CD8-positive, alpha-beta memory T cell (primary cell): ENCODE measurements at regions not wholly inside any gene's neighbourhood (a gene's known extent, or its start where the extent isn't known, plus 50 kb on each side); places are given as distances from the start of the nearest gene placed in this dataset.

Experiments
- CTCF ChIA-PET: fragments of 350-600 bp; sonication (Branson Sonifier 250); formaldehyde crosslinking; loops from one replicate; lab custom pipeline; 2021; ENCODE audit warnings: antibody characterized with exemption; lab: Charles Lee
- POLR2A ChIA-PET: fragments of 350-600 bp; sonication (Branson Sonifier 250); formaldehyde crosslinking; loops from one replicate; lab custom pipeline; 2021; ENCODE audit warnings: antibody characterized with exemption; lab: Charles Lee
- DNase-seq, 5 donors: peaks; one replicate each; pipeline versions ENCODE4 v3.0.0 to v3.0.0-alpha.2; 2020 to 2022; ENCODE audit warnings: mixed read lengths in 1 of 5
- H3K27ac ChIP-seq: one replicate; pipeline ENCODE4 v1.7.0; 2013; ENCODE audit warnings: low read depth, mild to moderate bottlenecking, low read length, moderate library complexity
- H3K27me3 ChIP-seq: 2 replicates; pipeline ENCODE4 v1.7.0; 2013; ENCODE audit warnings: low read length, mild to moderate bottlenecking; ENCODE audit not compliant: insufficient read depth, poor library complexity, severe bottlenecking
- H3K36me3 ChIP-seq: 2 replicates; pipeline ENCODE4 v1.7.0; 2013; ENCODE audit warnings: mild to moderate bottlenecking, low read length, moderate library complexity; ENCODE audit not compliant: insufficient read depth
- H3K4me1 ChIP-seq: 2 replicates; pipeline ENCODE4 v1.7.0; 2013; ENCODE audit warnings: mild to moderate bottlenecking, low read length, moderate library complexity; ENCODE audit not compliant: insufficient read depth
- H3K4me3 ChIP-seq: 2 replicates; pipeline ENCODE4 v1.7.0; 2013; ENCODE audit warnings: mild to moderate bottlenecking, low read length
- H3K9me3 ChIP-seq: 2 replicates; pipeline ENCODE4 v1.7.0; 2013; ENCODE audit warnings: mild to moderate bottlenecking, low read length
- H3K27ac Mint-ChIP-seq, 8 donors: one replicate each; pipeline ENCODE4 v1.8.0; 2020 to 2021; ENCODE audit warnings: mixed read lengths in 8 of 8, mild to moderate bottlenecking in 6 of 8, inconsistent platforms in 3 of 8, moderate library complexity in 3 of 8
- H3K27me3 Mint-ChIP-seq, 2 donors: one replicate each; pipeline ENCODE4 v1.8.0; 2020 to 2021; ENCODE audit warnings: mixed read lengths in 2 of 2, mild to moderate bottlenecking in 1 of 2, moderate library complexity in 1 of 2
- H3K36me3 Mint-ChIP-seq, 3 donors: one replicate each; pipeline ENCODE4 v1.8.0; 2020 to 2021; ENCODE audit warnings: mixed read lengths in 3 of 3, inconsistent platforms in 1 of 3, mild to moderate bottlenecking in 1 of 3
- H3K4me1 Mint-ChIP-seq, 3 donors: one replicate each; pipeline ENCODE4 v1.8.0; 2020 to 2021; ENCODE audit warnings: mixed read lengths in 3 of 3, inconsistent platforms in 1 of 3, mild to moderate bottlenecking in 1 of 3
- H3K4me3 Mint-ChIP-seq, 7 donors: one replicate each; pipeline ENCODE4 v1.8.0; 2020 to 2021; ENCODE audit warnings: mixed read lengths in 7 of 7, mild to moderate bottlenecking in 6 of 7, moderate library complexity in 4 of 7, inconsistent platforms in 2 of 7
- H3K9me3 Mint-ChIP-seq, 5 donors: one replicate each; pipeline ENCODE4 v1.8.0; 2020 to 2022; ENCODE audit warnings: mixed read lengths in 5 of 5, mild to moderate bottlenecking in 3 of 5, moderate library complexity in 2 of 5, inconsistent platforms in 1 of 5

DNA sequence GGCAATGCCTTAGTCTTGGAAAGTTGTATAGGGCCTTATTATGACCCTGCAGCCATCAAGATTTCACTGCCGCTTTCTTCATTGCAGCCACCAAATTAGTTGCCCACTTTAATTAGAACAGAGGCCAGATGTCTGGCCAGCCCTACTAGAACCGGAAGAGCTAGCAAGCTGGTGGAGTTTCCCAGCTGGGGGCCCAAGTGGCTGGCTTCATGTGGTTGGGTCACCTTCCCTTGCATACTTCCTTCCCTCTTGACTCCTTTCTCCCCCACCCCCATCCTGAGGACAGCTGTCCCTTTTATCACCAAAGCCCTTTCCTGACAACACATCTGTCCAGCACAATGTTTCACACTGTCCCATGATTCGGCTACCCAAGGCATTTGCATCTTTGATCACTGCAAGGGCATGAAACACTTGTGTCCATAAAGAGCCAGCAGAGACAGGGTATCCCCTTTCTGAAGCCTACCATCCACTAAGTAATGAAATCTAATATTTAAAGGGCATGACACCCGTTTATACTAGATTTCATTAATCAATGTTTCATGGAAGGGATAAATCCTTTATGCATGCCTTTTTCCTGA, 187.2 kb downstream of the BCL11A start:
- POLR2A ChIA-PET = no interaction called here
- H3K4me3 Mint-ChIP-seq = no peak overlapping the region
- H3K9me3 Mint-ChIP-seq = peaks cover 0 to 3% (median 0%) of the 10 kb centered on the region in 5 donors
- H3K9me3 ChIP-seq = no peaks in the 10 kb centered on the region
- no peaks in the 10 kb centered on the region for H3K4me1 Mint-ChIP-seq
- H3K27ac ChIP-seq = no peak overlapping the region
- H3K27ac Mint-ChIP-seq = no peak overlapping the region
- no peaks in the 10 kb centered on the region for H3K36me3 ChIP-seq
- no peaks in the 10 kb centered on the region for H3K27me3 ChIP-seq
- H3K4me1 ChIP-seq = no peaks in the 10 kb centered on the region
- no peak for DNase-seq
- H3K4me3 ChIP-seq = no peak overlapping the region
- CTCF ChIA-PET = no interaction called here
- no peaks in the 10 kb centered on the region for H3K36me3 Mint-ChIP-seq
- H3K27me3 Mint-ChIP-seq = peaks cover 0 to 5% of the 10 kb centered on the region in 2 donors

DNA sequence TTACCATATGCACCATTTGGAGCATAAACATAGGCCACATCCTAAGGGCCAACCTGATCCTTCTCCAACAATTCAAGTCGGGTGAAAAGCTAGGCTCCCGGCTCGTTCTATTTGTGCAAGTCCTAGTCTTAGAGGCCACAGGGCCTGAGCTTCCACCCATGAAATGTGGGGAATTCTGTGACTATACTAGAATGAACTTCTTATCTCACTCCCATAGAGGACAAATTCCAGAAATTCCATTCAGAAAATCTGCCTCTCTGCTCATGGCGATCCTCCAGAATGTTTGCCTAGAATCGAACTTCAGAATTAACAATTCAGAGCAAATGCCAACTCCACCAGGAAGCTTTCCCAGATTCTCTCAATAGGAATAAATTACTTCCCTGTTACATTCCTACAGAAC, 187.9 kb downstream of the BCL11A start:
- no peak overlapping the region for H3K27ac ChIP-seq
- no peaks in the 10 kb centered on the region for H3K9me3 ChIP-seq
- H3K9me3 Mint-ChIP-seq = peaks cover 0 to 3% (median 0%) of the 10 kb centered on the region in 5 donors
- no peak overlapping the region for H3K27ac Mint-ChIP-seq
- H3K4me1 Mint-ChIP-seq = no peaks in the 10 kb centered on the region
- CTCF ChIA-PET = no interaction called here
- no peaks in the 10 kb centered on the region for H3K36me3 ChIP-seq
- no peaks in the 10 kb centered on the region for H3K4me1 ChIP-seq
- H3K4me3 ChIP-seq = no peak overlapping the region
- no peak for DNase-seq
- H3K27me3 ChIP-seq = no peaks in the 10 kb centered on the region
- POLR2A ChIA-PET = no interaction called here
- no peak overlapping the region for H3K4me3 Mint-ChIP-seq
- no peaks in the 10 kb centered on the region for H3K36me3 Mint-ChIP-seq
- peaks cover 0 to 5% of the 10 kb centered on the region in 2 donors for H3K27me3 Mint-ChIP-seq

DNA sequence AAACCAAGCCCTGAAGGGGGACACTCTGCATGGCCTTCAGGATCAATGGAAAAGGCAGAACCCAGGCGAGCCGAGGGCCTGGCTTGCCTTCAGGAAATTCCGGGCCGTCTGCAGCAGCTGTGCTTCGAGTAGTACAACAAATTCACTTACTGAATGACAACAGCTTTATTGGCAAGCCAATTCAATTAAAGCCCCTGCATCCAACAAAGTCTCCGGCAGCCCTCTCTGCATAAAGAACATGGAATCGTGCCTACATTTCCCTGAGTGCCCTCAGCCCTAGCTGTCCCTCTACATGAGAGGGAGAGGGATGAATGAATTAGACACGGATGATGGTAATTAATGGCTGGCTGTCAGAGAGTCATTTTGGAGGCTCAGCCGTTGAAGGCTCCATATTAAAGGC, 189.0 kb downstream of the BCL11A start:
- Mint-ChIP-seq H3K27me3 (peaks cover 3 to 5% of the 10 kb centered on the region in 2 donors), H3K4me1 (no peaks in the 10 kb centered on the region), H3K27ac (no peak overlapping the region), H3K36me3 (peaks cover 0 to 3% (median 0%) of the 10 kb centered on the region in 3 donors), H3K9me3 (peaks cover 0 to 3% (median 0%) of the 10 kb centered on the region in 5 donors), H3K4me3 (no peak overlapping the region)
- no peaks in the 10 kb centered on the region for H3K4me1 ChIP-seq
- H3K9me3 ChIP-seq = no peaks in the 10 kb centered on the region
- H3K27ac ChIP-seq = no peak overlapping the region
- no peak for DNase-seq
- no peak overlapping the region for H3K4me3 ChIP-seq
- POLR2A ChIA-PET = no interaction called here
- no peaks in the 10 kb centered on the region for H3K36me3 ChIP-seq
- CTCF ChIA-PET = no interaction called here
- no peaks in the 10 kb centered on the region for H3K27me3 ChIP-seq

DNA sequence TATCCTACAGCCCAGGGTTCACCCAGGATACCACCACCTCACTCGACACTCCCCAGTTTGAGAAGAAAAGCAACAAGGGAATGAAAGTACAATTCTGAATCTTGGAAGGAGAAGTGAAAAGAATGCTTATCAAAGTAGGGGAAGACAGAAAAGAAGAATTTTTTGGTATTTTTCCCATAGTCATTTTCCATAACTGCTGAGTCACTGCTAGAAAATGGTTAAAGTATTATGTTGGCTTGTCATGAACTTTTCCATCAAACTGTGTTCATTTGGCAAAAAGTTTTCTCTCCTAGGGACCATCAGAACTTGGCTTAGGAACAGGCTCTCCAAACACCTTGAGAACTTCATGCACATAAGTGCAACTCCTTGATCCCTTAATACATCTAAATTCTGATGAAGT, 192.0 kb downstream of the BCL11A start:
- no peak overlapping the region for H3K4me3 Mint-ChIP-seq
- H3K27me3 ChIP-seq = no peaks in the 10 kb centered on the region
- ChIA-PET POLR2A (no interaction called here), CTCF (no interaction called here)
- DNase-seq = no peak
- H3K27ac ChIP-seq = no peak overlapping the region
- H3K9me3 ChIP-seq = no peaks in the 10 kb centered on the region
- H3K27ac Mint-ChIP-seq = no peak overlapping the region
- peaks cover 0 to 3% (median 0%) of the 10 kb centered on the region in 3 donors for H3K36me3 Mint-ChIP-seq
- peaks cover 6 to 19% of the 10 kb centered on the region in 2 donors for H3K27me3 Mint-ChIP-seq
- H3K4me3 ChIP-seq = no peak overlapping the region
- no peaks in the 10 kb centered on the region for H3K4me1 Mint-ChIP-seq
- H3K4me1 ChIP-seq = no peaks in the 10 kb centered on the region
- H3K9me3 Mint-ChIP-seq = peaks cover 0 to 3% (median under 1%) of the 10 kb centered on the region in 5 donors
- no peaks in the 10 kb centered on the region for H3K36me3 ChIP-seq

DNA sequence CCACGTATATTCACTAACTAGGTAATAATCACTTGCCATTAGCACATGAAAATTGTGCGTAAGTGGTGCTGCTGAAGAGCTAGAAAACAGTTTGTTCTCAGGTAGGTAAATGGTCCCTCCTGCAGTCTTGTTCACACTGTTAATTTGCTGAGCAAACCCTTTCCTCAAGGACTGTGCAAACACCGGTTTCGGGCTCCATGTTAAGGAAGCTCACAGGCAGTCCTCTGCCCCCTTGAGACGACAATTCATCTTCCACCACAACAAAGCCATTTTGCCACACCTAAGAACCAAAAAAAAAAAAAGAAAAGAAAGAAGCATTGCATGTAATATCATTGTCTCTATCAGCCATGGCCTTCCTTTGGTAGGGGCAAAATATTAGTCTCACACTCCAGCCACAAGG, 193.9 kb downstream of the BCL11A start:
- peaks cover 0 to 3% (median 0%) of the 10 kb centered on the region in 3 donors for H3K36me3 Mint-ChIP-seq
- ChIA-PET POLR2A (no interaction called here), CTCF (no interaction called here)
- H3K27ac Mint-ChIP-seq = peak overlapping the region in 1 of 8 donors; percentile 3
- H3K27ac ChIP-seq = no peak overlapping the region
- no peak overlapping the region for H3K4me3 Mint-ChIP-seq
- H3K36me3 ChIP-seq = no peaks in the 10 kb centered on the region
- no peaks in the 10 kb centered on the region for H3K4me1 ChIP-seq
- no peak for DNase-seq
- H3K27me3 ChIP-seq = no peaks in the 10 kb centered on the region
- H3K9me3 Mint-ChIP-seq = peaks cover 0 to 5% (median 3%) of the 10 kb centered on the region in 5 donors
- no peaks in the 10 kb centered on the region for H3K9me3 ChIP-seq
- peaks cover 6 to 26% of the 10 kb centered on the region in 2 donors for H3K27me3 Mint-ChIP-seq
- H3K4me3 ChIP-seq = no peak overlapping the region
- no peaks in the 10 kb centered on the region for H3K4me1 Mint-ChIP-seq

DNA sequence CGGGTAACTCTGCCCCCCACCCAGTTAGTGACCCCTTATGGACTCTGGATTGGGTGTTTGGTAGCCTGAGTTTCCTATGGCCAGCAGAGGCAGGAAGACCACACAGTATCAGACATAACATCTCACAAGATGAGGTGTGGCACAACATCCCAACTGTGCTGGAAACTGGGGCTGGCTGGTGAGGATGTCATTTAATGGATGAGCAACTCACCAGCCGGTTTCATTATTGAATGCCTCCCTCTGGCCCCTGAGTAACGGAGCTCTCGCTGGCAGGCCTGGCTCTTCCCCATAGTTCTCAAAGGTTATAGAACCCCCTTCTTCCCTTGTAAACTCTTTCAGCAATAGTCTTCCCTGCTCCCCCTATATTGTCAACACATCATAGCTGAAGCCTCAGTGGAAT, 195.0 kb downstream of the BCL11A start:
- Mint-ChIP-seq H3K4me1 (no peaks in the 10 kb centered on the region), H3K36me3 (peaks cover 0 to 3% (median 0%) of the 10 kb centered on the region in 3 donors), H3K27me3 (peaks cover 8 to 21% of the 10 kb centered on the region in 2 donors), H3K27ac (peak overlapping the region in 1 of 8 donors; percentile 11), H3K9me3 (peaks cover 0 to 5% (median 2%) of the 10 kb centered on the region in 5 donors), H3K4me3 (no peak overlapping the region)
- Histone ChIP-seq H3K36me3 (no peaks in the 10 kb centered on the region), H3K9me3 (no peaks in the 10 kb centered on the region), H3K27me3 (no peaks in the 10 kb centered on the region), H3K4me1 (no peaks in the 10 kb centered on the region), H3K4me3 (no peak overlapping the region), H3K27ac (no peak overlapping the region)
- POLR2A ChIA-PET = no interaction called here
- DNase-seq = no peak
- CTCF ChIA-PET = no interaction called here

DNA sequence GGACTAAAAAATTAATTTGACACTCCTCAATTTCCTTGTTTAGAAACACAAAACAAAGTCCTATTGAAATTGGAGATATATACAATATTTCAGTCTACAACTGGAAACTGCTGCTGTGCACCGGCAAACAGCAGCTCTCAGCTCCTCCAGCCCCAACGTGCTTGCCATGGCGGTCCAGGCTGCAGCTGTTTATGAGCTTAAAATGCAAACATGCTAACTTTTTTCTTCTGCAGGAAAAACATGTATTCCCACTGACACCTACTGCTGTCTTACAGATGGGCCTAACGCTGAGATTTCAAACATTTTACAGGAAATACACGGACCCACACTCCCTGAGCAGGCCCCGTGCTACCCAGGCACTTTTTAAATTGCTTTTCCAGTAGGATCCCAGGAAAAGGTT, 195.5 kb downstream of the BCL11A start:
- H3K4me1 Mint-ChIP-seq = no peaks in the 10 kb centered on the region
- Histone ChIP-seq H3K4me3 (no peak overlapping the region), H3K9me3 (no peaks in the 10 kb centered on the region), H3K4me1 (no peaks in the 10 kb centered on the region), H3K36me3 (no peaks in the 10 kb centered on the region), H3K27ac (no peak overlapping the region), H3K27me3 (no peaks in the 10 kb centered on the region)
- peaks cover 0 to 3% (median 0%) of the 10 kb centered on the region in 3 donors for H3K36me3 Mint-ChIP-seq
- peaks cover 0 to 5% (median 2%) of the 10 kb centered on the region in 5 donors for H3K9me3 Mint-ChIP-seq
- no peak for DNase-seq
- H3K4me3 Mint-ChIP-seq = no peak overlapping the region
- peaks cover 8 to 21% of the 10 kb centered on the region in 2 donors for H3K27me3 Mint-ChIP-seq
- H3K27ac Mint-ChIP-seq = no peak overlapping the region
- ChIA-PET CTCF (no interaction called here), POLR2A (no interaction called here)

DNA sequence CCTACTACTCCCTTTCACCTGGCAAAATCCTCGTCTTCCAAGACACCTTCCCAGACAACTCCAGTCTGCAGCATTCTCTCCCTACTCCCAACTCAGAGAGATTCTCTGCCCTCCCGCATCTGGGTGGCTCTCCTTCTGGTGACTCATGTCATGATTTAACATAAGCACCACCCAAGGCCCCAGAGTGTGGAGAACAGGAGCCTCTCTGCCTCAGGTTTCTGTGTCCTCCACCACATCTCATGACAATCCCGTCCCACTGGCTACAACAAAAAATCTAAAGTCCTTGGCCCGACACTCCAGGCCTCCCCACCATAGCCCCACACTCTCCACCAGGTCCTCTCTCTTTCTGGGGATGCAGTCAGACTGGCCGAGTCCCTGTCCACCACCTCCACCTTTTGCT, 197.1 kb downstream of the BCL11A start:
- Histone ChIP-seq H3K4me3 (no peak overlapping the region), H3K36me3 (no peaks in the 10 kb centered on the region), H3K4me1 (no peaks in the 10 kb centered on the region), H3K27ac (no peak overlapping the region), H3K9me3 (no peaks in the 10 kb centered on the region), H3K27me3 (no peaks in the 10 kb centered on the region)
- no peak overlapping the region for H3K4me3 Mint-ChIP-seq
- no peak overlapping the region for H3K27ac Mint-ChIP-seq
- DNase-seq = no peak
- no peaks in the 10 kb centered on the region for H3K4me1 Mint-ChIP-seq
- peaks cover 0 to 3% (median 0%) of the 10 kb centered on the region in 3 donors for H3K36me3 Mint-ChIP-seq
- H3K27me3 Mint-ChIP-seq = peaks cover 12 to 21% of the 10 kb centered on the region in 2 donors
- H3K9me3 Mint-ChIP-seq = peaks cover 0 to 5% (median 2%) of the 10 kb centered on the region in 5 donors
- CTCF ChIA-PET = no interaction called here
- POLR2A ChIA-PET = no interaction called here
